ENCODE measurements at regions not wholly inside any gene's neighbourhood (a gene's known extent, or its start where the extent isn't known, plus 50 kb on each side); places are given as distances from the start of the nearest gene placed in this dataset.

DNA sequence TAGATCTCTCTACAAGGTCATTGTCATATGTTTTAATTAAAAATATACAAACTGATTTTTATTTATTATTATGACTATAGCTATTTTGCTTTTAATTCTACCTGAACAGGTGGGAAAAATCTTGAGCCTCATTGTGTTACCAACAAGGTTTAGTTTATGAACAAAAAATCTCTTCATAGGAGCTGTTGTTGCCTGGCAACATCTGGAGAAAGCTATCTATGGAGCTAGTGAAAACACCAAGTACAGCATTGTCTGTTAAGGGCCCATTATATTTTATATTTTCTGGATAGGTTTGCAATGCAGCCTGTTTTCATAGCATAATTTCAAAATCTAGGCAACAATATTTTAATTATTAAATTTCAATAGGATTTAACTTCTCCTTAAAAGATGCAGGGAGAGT, 383.0 kb upstream of the TMEFF2 start:
- H3K4me3 Mint-ChIP-seq = no peak overlapping the region
- H3K9me3 Mint-ChIP-seq = no peaks in the 10 kb centered on the region
- no peaks in the 10 kb centered on the region for H3K36me3 Mint-ChIP-seq (ENCODE audit: low read depth)
- H3K27ac Mint-ChIP-seq = no peak overlapping the region
- H3K27me3 Mint-ChIP-seq (ENCODE audit: low read depth) = no peaks in the 10 kb centered on the region
- no peaks in the 10 kb centered on the region for H3K4me1 Mint-ChIP-seq
- TF ChIP-seq, protein P1, sequence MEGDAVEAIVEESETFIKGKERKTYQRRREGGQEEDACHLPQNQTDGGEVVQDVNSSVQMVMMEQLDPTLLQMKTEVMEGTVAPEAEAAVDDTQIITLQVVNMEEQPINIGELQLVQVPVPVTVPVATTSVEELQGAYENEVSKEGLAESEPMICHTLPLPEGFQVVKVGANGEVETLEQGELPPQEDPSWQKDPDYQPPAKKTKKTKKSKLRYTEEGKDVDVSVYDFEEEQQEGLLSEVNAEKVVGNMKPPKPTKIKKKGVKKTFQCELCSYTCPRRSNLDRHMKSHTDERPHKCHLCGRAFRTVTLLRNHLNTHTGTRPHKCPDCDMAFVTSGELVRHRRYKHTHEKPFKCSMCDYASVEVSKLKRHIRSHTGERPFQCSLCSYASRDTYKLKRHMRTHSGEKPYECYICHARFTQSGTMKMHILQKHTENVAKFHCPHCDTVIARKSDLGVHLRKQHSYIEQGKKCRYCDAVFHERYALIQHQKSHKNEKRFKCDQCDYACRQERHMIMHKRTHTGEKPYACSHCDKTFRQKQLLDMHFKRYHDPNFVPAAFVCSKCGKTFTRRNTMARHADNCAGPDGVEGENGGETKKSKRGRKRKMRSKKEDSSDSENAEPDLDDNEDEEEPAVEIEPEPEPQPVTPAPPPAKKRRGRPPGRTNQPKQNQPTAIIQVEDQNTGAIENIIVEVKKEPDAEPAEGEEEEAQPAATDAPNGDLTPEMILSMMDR (IDR thresholded peaks at IDR 0.05; ENCODE audit: unreplicated experiment in 3 of 3) = no peak

DNA sequence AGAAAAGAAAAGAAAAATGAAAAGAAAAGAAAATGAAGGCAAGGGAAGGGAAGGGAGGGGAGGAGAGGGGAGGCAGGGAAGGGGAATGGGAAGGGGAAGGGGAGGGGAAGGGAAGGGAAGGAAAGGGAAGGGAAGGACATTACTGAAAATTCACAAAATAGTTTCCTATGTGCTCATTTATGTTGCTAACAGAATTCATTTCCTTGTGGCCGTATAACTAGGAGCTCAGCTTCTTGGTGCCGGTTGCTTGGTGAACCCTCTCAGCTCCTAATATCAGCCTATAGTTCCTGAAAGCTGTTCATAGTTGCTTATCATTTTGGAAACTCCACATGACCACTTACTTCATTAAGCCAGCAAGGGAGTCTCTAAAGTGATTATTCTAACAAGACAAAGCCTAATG, 379.8 kb upstream of the TMEFF2 start:
- H3K9me3 Mint-ChIP-seq = no peaks in the 10 kb centered on the region
- no peak overlapping the region for H3K4me3 Mint-ChIP-seq
- no peak overlapping the region for H3K27ac Mint-ChIP-seq
- TF ChIP-seq, protein P1 (IDR thresholded peaks at IDR 0.05; ENCODE audit: unreplicated experiment in 3 of 3) = no peak
- no peaks in the 10 kb centered on the region for H3K36me3 Mint-ChIP-seq (ENCODE audit: low read depth)
- no peaks in the 10 kb centered on the region for H3K27me3 Mint-ChIP-seq (ENCODE audit: low read depth)
- H3K4me1 Mint-ChIP-seq = no peaks in the 10 kb centered on the region

DNA sequence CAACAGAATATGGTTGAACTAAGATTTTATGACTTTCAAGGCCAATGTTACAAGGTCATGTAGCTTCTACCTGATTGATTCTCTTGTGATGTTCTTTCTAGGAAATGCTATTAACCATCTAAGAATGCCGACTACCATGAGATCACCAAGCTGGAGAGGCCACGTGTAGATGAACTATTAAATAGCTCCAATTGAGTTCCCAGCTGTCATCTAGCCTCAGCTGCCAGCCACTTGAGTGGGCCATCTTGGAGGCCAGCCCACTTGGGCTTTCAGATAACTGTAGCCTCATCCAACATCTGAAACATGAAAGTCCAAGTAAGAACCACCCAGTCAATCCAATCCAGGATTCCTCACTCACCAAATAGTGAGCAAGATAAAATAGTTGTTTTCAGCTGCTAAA, 376.9 kb upstream of the TMEFF2 start:
- no peaks in the 10 kb centered on the region for H3K27me3 Mint-ChIP-seq (ENCODE audit: low read depth)
- no peak overlapping the region for H3K4me3 Mint-ChIP-seq
- H3K9me3 Mint-ChIP-seq = no peaks in the 10 kb centered on the region
- TF ChIP-seq, protein P1 (IDR thresholded peaks at IDR 0.05; ENCODE audit: unreplicated experiment in 3 of 3) = no peak
- H3K4me1 Mint-ChIP-seq = no peaks in the 10 kb centered on the region
- no peaks in the 10 kb centered on the region for H3K36me3 Mint-ChIP-seq (ENCODE audit: low read depth)
- H3K27ac Mint-ChIP-seq = no peak overlapping the region

DNA sequence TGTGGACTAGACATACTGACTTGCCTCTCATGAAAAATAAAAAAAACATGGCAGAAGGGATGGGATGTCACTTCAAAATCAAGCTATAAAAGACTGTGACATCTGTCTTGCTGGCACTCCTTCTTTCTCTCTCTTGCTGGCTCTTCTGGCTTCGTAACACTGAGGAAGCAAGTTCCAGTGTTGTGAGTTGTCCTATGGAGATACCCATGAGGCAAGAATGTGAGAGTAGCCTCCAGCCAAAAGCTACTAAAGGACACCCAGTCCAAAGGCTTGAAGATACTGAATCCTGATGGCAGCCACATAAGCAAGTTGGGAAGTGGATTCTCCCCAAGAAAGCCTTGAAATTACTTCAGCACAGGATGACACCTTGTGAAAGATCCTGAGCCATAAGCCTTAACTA, 376.1 kb upstream of the TMEFF2 start:
- Mint-ChIP-seq H3K4me1 (no peaks in the 10 kb centered on the region), H3K27ac (no peak overlapping the region), H3K27me3 (ENCODE audit: low read depth) (no peaks in the 10 kb centered on the region), H3K9me3 (no peaks in the 10 kb centered on the region), H3K36me3 (ENCODE audit: low read depth) (no peaks in the 10 kb centered on the region), H3K4me3 (no peak overlapping the region)
- TF ChIP-seq, protein P1 (IDR thresholded peaks at IDR 0.05; ENCODE audit: unreplicated experiment in 3 of 3) = no peak

DNA sequence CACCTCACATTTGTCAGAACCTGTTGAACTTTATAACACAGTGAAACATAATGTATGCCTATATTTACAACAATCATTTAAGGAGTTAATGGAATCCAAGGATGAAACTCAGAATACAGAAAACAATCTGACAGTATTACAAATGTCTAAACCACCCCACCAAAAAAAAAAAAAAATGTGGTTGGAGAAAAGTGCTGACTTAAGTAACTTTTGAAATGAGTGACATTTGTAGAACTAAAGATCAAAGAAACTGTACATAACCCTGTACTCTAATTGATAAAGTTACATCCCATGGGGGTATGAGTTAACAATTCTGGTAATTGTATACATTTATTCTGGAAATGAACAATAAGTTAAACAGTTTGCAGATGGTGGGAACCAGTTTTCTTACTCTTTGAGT, 372.1 kb upstream of the TMEFF2 start:
- TF ChIP-seq, protein P1 (IDR thresholded peaks at IDR 0.05; ENCODE audit: unreplicated experiment in 3 of 3) = no peak
- Mint-ChIP-seq H3K36me3 (ENCODE audit: low read depth) (no peaks in the 10 kb centered on the region), H3K27ac (peak overlapping the region; percentile 22 to 67 (median 26)), H3K4me3 (no peak overlapping the region), H3K27me3 (ENCODE audit: low read depth) (no peaks in the 10 kb centered on the region), H3K4me1 (no peaks in the 10 kb centered on the region), H3K9me3 (peaks cover 2% of the 10 kb centered on the region)

DNA sequence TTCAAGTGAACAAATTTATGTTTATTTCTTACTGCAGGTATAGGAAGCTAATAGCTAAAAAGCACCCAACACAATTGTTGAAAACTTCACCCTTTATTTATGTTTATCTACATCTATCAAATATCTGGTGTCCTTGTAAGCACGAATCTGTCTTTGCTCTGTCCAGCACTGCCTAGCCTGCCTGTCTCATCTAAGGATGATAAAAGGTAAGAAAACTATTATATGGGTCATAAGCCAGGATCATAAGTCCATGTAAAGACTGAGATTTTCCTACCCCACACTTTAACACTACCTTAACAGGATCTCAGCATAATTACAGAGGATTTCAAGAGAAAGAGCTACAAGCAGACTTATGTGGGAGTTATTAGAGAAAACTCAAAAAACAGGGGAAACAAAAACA, 365.6 kb upstream of the TMEFF2 start:
- Mint-ChIP-seq H3K36me3 (ENCODE audit: low read depth) (no peaks in the 10 kb centered on the region), H3K4me1 (no peaks in the 10 kb centered on the region), H3K27me3 (ENCODE audit: low read depth) (no peaks in the 10 kb centered on the region), H3K4me3 (no peak overlapping the region), H3K27ac (no peak overlapping the region), H3K9me3 (peaks cover 2% of the 10 kb centered on the region)
- TF ChIP-seq, protein P1 (IDR thresholded peaks at IDR 0.05; ENCODE audit: unreplicated experiment in 3 of 3) = no peak
